ENCODE measurements at regions not wholly inside any gene's neighbourhood (a gene's known extent, or its start where the extent isn't known, plus 50 kb on each side); places are given as distances from the start of the nearest gene placed in this dataset.

- no peak for TF ChIP-seq CTCF (IDR thresholded peaks at IDR 0.05; ENCODE audit: low read depth, low read length, poor library complexity, severe bottlenecking)
- no peak for TF ChIP-seq EZH2phosphoT487 (IDR thresholded peaks at IDR 0.05; ENCODE audit: borderline replicate concordance, low read length)
These were observed 1042.8 kb upstream of the NR2F2 start for GRCh38 chr15:95287720-95288103.

Data from DOHH2 (cell line).